Ishikawa (cell line): ENCODE measurements at regions not wholly inside any gene's neighbourhood (a gene's known extent, or its start where the extent isn't known, plus 50 kb on each side); places are given as distances from the start of the nearest gene placed in this dataset.

ENCODE experiments used
- CEBPB ChIP-seq: IDR thresholded peaks from 2 replicates; pipeline ENCODE4 v1.6.1; 2012
- CREB1 ChIP-seq: IDR thresholded peaks from 2 replicates; pipeline ENCODE4 v1.6.1; 2012; ENCODE audit warnings: low read depth
- EGR1 ChIP-seq: IDR thresholded peaks from 2 replicates; pipeline ENCODE4 v1.6.1; 2012
- EP300 ChIP-seq: IDR thresholded peaks from 2 replicates; pipeline ENCODE4 v1.6.1; 2012; ENCODE audit warnings: borderline replicate concordance
- FOXM1 ChIP-seq: IDR thresholded peaks from 2 replicates; pipeline ENCODE4 v1.6.1; 2012; ENCODE audit warnings: low read depth, borderline replicate concordance
- MAX ChIP-seq: IDR thresholded peaks from 2 replicates; pipeline ENCODE4 v1.6.1; 2012
- NFIC ChIP-seq: IDR thresholded peaks from 2 replicates; pipeline ENCODE4 v1.6.1; 2012
- RAD21 ChIP-seq: IDR thresholded peaks from 2 replicates; pipeline ENCODE4 v1.6.1; 2012; ENCODE audit warnings: low read depth
- REST ChIP-seq: IDR thresholded peaks from 2 replicates; pipeline ENCODE4 v1.6.1; 2012; ENCODE audit warnings: low read depth, mild to moderate bottlenecking
- TAF1 ChIP-seq: IDR thresholded peaks from 2 replicates; pipeline ENCODE4 v1.6.1; 2012; ENCODE audit warnings: low read depth, mild to moderate bottlenecking
- TCF12 ChIP-seq: IDR thresholded peaks from 2 replicates; pipeline ENCODE4 v1.6.1; 2012; ENCODE audit warnings: low read depth
- TEAD4 ChIP-seq: IDR thresholded peaks from 2 replicates; pipeline ENCODE4 v1.6.1; 2012
- USF1 ChIP-seq: IDR thresholded peaks from 2 replicates; pipeline ENCODE4 v1.6.1; 2012
- YY1 ChIP-seq: IDR thresholded peaks from 2 replicates; pipeline ENCODE4 v1.6.1; 2012; ENCODE audit warnings: low read depth
- ZBTB7A ChIP-seq: IDR thresholded peaks from 2 replicates; pipeline ENCODE4 v1.6.1; 2012; ENCODE audit warnings: low read depth

- TF ChIP-seq FOXM1 (no peak), NFIC (no peak), TAF1 (no peak), TEAD4 (no peak), MAX (no peak), ZBTB7A (no peak), YY1 (no peak), CEBPB (no peak), EP300 (no peak), CREB1 (no peak)
Measured at GRCh38 chr22:48772286-48772907, 1055.3 kb downstream of the BRD1 start.

- TF ChIP-seq TCF12 (no peak), ZBTB7A (no peak), YY1 (no peak), NFIC (no peak), REST (no peak), TAF1 (no peak), FOXM1 (no peak), USF1 (no peak), CEBPB (no peak), TEAD4 (no peak), CREB1 (no peak), RAD21 (no peak), EP300 (no peak), EGR1 (no peak), MAX (no peak)
Measured at GRCh38 chr22:48765595-48765994, 1062.1 kb downstream of the BRD1 start.

- TF ChIP-seq CEBPB (no peak), TAF1 (no peak), TCF12 (no peak), YY1 (no peak), EGR1 (no peak)
Measured at GRCh38 chr22:48761546-48761945, 1066.1 kb downstream of the BRD1 start.

- TF ChIP-seq ZBTB7A (no peak), MAX (no peak), YY1 (no peak), CREB1 (no peak), RAD21 (no peak), TEAD4 (no peak), REST (no peak), EP300 (no peak)
Measured at GRCh38 chr22:48760481-48761390, 1066.9 kb downstream of the BRD1 start.

- no peak for TF ChIP-seq USF1
Measured at GRCh38 chr22:48758881-48759875, 1068.5 kb downstream of the BRD1 start.
